Fibroblast of the aortic adventitia (primary cell): ENCODE measurements at regions not wholly inside any gene's neighbourhood (a gene's known extent, or its start where the extent isn't known, plus 50 kb on each side); places are given as distances from the start of the nearest gene placed in this dataset.

ENCODE experiments used
- DNase-seq: peaks from one replicate; pipeline ENCODE4 v3.0.0-alpha.2; 2010; ENCODE audit warnings: low read depth
- H3K4me3 ChIP-seq: 2 replicates; pipeline ENCODE4 v1.5.1; 2011; ENCODE audit warnings: low read depth, mild to moderate bottlenecking, control low read depth, low read length, moderate library complexity
- CTCF ChIP-seq: IDR thresholded peaks from 2 replicates; pipeline ENCODE4 v1.5.1; 2011; ENCODE audit warnings: mild to moderate bottlenecking, low read length, control low read depth, inconsistent platforms; ENCODE audit not compliant: insufficient read depth

- no peak for TF ChIP-seq CTCF
- no peak for DNase-seq
- H3K4me3 ChIP-seq: no peak overlapping the region
Measured at GRCh38 chr10:3676564-3676963, 108.4 kb downstream of the KLF6 start.

GRCh38 chr10:3672220-3672619 lies 112.8 kb downstream of the KLF6 start:
- no peak overlapping the region for H3K4me3 ChIP-seq
- no peak for TF ChIP-seq CTCF
- DNase-seq: peak; percentile 18

GRCh38 chr10:3671386-3671955 lies 113.5 kb downstream of the KLF6 start:
- TF ChIP-seq CTCF: no peak
- no peak for DNase-seq
- no peak overlapping the region for H3K4me3 ChIP-seq

- TF ChIP-seq CTCF: no peak
- no peak for DNase-seq
- no peak overlapping the region for H3K4me3 ChIP-seq
Measured at GRCh38 chr10:3668966-3669330, 116.1 kb downstream of the KLF6 start.

- no peak overlapping the region for H3K4me3 ChIP-seq
- DNase-seq: peak; percentile 93
- TF ChIP-seq CTCF: no peak
Measured at GRCh38 chr10:3668276-3668965, 116.6 kb downstream of the KLF6 start.

- no peak for DNase-seq
- no peak for TF ChIP-seq CTCF
- no peak overlapping the region for H3K4me3 ChIP-seq
Measured at GRCh38 chr10:3666525-3667302, 118.3 kb downstream of the KLF6 start.
